ENCODE measurements at regions not wholly inside any gene's neighbourhood (a gene's known extent, or its start where the extent isn't known, plus 50 kb on each side); places are given as distances from the start of the nearest gene placed in this dataset.

DNA sequence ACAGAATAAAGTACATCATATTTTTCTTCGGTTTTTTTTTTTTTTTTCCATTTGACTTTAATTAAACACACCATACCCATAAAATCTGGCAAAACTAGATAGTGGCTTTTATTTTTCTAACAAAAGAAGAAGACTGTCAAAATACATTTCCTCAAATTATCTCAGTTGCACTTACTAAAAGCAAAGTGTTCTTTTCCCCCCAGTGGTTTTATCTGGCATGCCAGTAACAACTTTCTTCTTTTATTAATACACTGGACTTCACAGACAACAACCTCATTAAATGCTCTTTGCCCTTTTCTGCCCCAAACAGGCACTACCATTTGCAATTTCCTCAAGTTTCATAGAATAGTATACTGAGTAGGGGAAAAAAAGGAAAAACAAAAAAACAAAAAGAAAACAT, 1792.3 kb downstream of the EFNA5 start:
- no peak overlapping the region for H3K9ac ChIP-seq (replicated peaks; ENCODE audit: extremely low read depth, insufficient read depth, low read length)
- DNase-seq (ENCODE audit: low read depth, low spot score) = no peak
- H3K9me1 ChIP-seq (replicated peaks; ENCODE audit: control insufficient read depth, extremely low read depth, insufficient read depth, low read length) = no peaks in the 10 kb centered on the region
- H3K27me3 ChIP-seq (ENCODE audit: control insufficient read depth in 2 of 2, insufficient read depth in 2 of 2, low read length in 2 of 2) = no peaks in the 10 kb centered on the region
- H3K4me1 ChIP-seq (ENCODE audit: control insufficient read depth, extremely low read depth, insufficient read depth, low read length) = no peaks in the 10 kb centered on the region
- TF ChIP-seq POLR2AphosphoS5 (IDR thresholded peaks at IDR 0.05; ENCODE audit: insufficient read depth, low read depth, low read length) (no peak), POLR2A (IDR thresholded peaks at IDR 0.05; ENCODE audit: low read depth, low read length) (no peak), EZH2 (IDR thresholded peaks at IDR 0.05; ENCODE audit: borderline replicate concordance, low read depth, low read length, severe bottlenecking) (no peak), MAX (IDR thresholded peaks at IDR 0.05; ENCODE audit: insufficient read depth, insufficient read length) (no peak), MYC (IDR thresholded peaks at IDR 0.05; ENCODE audit: low read depth, low read length) (no peak), JUN (IDR thresholded peaks at IDR 0.05; ENCODE audit: borderline replicate concordance, insufficient read depth, insufficient read length, low read depth) (no peak), FOS (IDR thresholded peaks at IDR 0.05; ENCODE audit: borderline replicate concordance, insufficient read depth, low read length) (no peak)
- H3K36me3 ChIP-seq (ENCODE audit: control insufficient read depth in 2 of 2, extremely low read depth in 1 of 2, insufficient read depth in 2 of 2, low read length in 2 of 2) = no peaks in the 10 kb centered on the region
- H3K4me2 ChIP-seq (ENCODE audit: insufficient read depth, low read length) = no peak overlapping the region
- ChIA-PET POLR2A (no interaction called here), CTCF (no interaction called here)
- no peaks in the 10 kb centered on the region for H4K20me1 ChIP-seq (replicated peaks; ENCODE audit: control insufficient read depth, extremely low read depth, insufficient read depth, low read length)
- no TSS peak for BruUV-seq (replicated peaks)
- H3K79me2 ChIP-seq (ENCODE audit: control insufficient read depth, insufficient read depth, low read length) = no peaks in the 10 kb centered on the region
- no peak overlapping the region for H3K27ac ChIP-seq (ENCODE audit: insufficient read depth, low read depth, low read length)
- dilution Hi-C loops (cut with MboI; ENCODE audit: extremely low pct_ligation_motif_present, low sequenced_read_pairs) = no loop called here
- no peak overlapping the region for H2AFZ ChIP-seq (ENCODE audit: low read depth, low read length)
- no peak overlapping the region for H3K4me3 ChIP-seq (replicated peaks in 1 of 3; ENCODE audit: insufficient read depth in 1 of 3, low read depth in 1 of 3, low read length in 3 of 3)
- intact Hi-C loops (cut with micrococcal nuclease) = no loop called here
- FAIRE-seq = no peak
- no peaks in the 10 kb centered on the region for H3K9me3 ChIP-seq (replicated peaks; ENCODE audit: control insufficient read depth, insufficient read depth, low read length)

GRCh38 chr5:105877592-105877991, 1793.1 kb downstream of the EFNA5 start:
- CTCF ChIA-PET = interaction anchor here (0.6 kb wide), 1 partner anchor 1578 kb away, joined by 4 read pairs; no protein-coding TSS in a partner anchor
- Histone ChIP-seq H4K20me1 (replicated peaks; ENCODE audit: control insufficient read depth, extremely low read depth, insufficient read depth, low read length) (no peaks in the 10 kb centered on the region), H3K27me3 (ENCODE audit: control insufficient read depth in 2 of 2, insufficient read depth in 2 of 2, low read length in 2 of 2) (no peaks in the 10 kb centered on the region), H3K9ac (replicated peaks; ENCODE audit: extremely low read depth, insufficient read depth, low read length) (no peak overlapping the region), H3K4me2 (ENCODE audit: insufficient read depth, low read length) (no peak overlapping the region), H3K4me3 (replicated peaks in 1 of 3; ENCODE audit: insufficient read depth in 1 of 3, low read depth in 1 of 3, low read length in 3 of 3) (no peak overlapping the region), H2AFZ (ENCODE audit: low read depth, low read length) (no peak overlapping the region), H3K36me3 (ENCODE audit: control insufficient read depth in 2 of 2, extremely low read depth in 1 of 2, insufficient read depth in 2 of 2, low read length in 2 of 2) (no peaks in the 10 kb centered on the region), H3K9me3 (replicated peaks; ENCODE audit: control insufficient read depth, insufficient read depth, low read length) (no peaks in the 10 kb centered on the region), H3K79me2 (ENCODE audit: control insufficient read depth, insufficient read depth, low read length) (no peaks in the 10 kb centered on the region), H3K27ac (ENCODE audit: insufficient read depth, low read depth, low read length) (no peak overlapping the region), H3K4me1 (ENCODE audit: control insufficient read depth, extremely low read depth, insufficient read depth, low read length) (no peaks in the 10 kb centered on the region), H3K9me1 (replicated peaks; ENCODE audit: control insufficient read depth, extremely low read depth, insufficient read depth, low read length) (no peaks in the 10 kb centered on the region)
- dilution Hi-C loops (cut with MboI; ENCODE audit: extremely low pct_ligation_motif_present, low sequenced_read_pairs) (no loop called here), intact Hi-C loops (cut with micrococcal nuclease) (no loop called here)
- no peak for DNase-seq (ENCODE audit: low read depth, low spot score)
- POLR2A ChIA-PET = no interaction called here
- TF ChIP-seq MYC (IDR thresholded peaks at IDR 0.05; ENCODE audit: low read depth, low read length) (no peak), CTCF (IDR thresholded peaks at IDR 0.05; ENCODE audit: extremely low read depth in 1 of 2, insufficient read depth in 1 of 2, low read depth in 1 of 2, low read length in 2 of 2) (no peak), POLR2A (IDR thresholded peaks at IDR 0.05; ENCODE audit: low read depth, low read length) (no peak), JUN (IDR thresholded peaks at IDR 0.05; ENCODE audit: borderline replicate concordance, insufficient read depth, insufficient read length, low read depth) (no peak), MAX (IDR thresholded peaks at IDR 0.05; ENCODE audit: insufficient read depth, insufficient read length) (no peak), POLR2AphosphoS5 (IDR thresholded peaks at IDR 0.05; ENCODE audit: insufficient read depth, low read depth, low read length) (no peak), FOS (IDR thresholded peaks at IDR 0.05; ENCODE audit: borderline replicate concordance, insufficient read depth, low read length) (no peak), EZH2 (IDR thresholded peaks at IDR 0.05; ENCODE audit: borderline replicate concordance, low read depth, low read length, severe bottlenecking) (no peak), GATA2 (IDR thresholded peaks at IDR 0.05; ENCODE audit: insufficient read depth, insufficient read length, low read depth, low read length) (no peak)
- no peak for FAIRE-seq
- BruUV-seq (replicated peaks) = no TSS peak

Data from endothelial cell of umbilical vein (primary cell).